ENCODE measurements at regions not wholly inside any gene's neighbourhood (a gene's known extent, or its start where the extent isn't known, plus 50 kb on each side); places are given as distances from the start of the nearest gene placed in this dataset.
A peak's percentile ranks its signal among the peaks of the same experiment; 100 is the strongest.

- no peak overlapping the region for H3K4me3 ChIP-seq (replicated peaks in 1 of 2; ENCODE audit: low read depth in 2 of 2, low read length in 2 of 2)
These were observed 286.2 kb upstream of the TRIB2 start for GRCh38 chr2:12430407-12431133.

GRCh38 chr2:12432985-12433625 is 283.6 kb upstream of the TRIB2 start:
- no peak overlapping the region for H3K4me3 ChIP-seq (replicated peaks in 1 of 2; ENCODE audit: low read depth in 2 of 2, low read length in 2 of 2)
- DNase-seq (ENCODE audit: low read depth in 2 of 2) = peak in 1 of 2 donors; percentile 58
- no peak for TF ChIP-seq CTCF (IDR thresholded peaks at IDR 0.05; ENCODE audit: low read depth, low read length)

More at GRCh38 chr2:12430407-12431133, 286.2 kb upstream of the TRIB2 start:
- no peak for TF ChIP-seq CTCF (IDR thresholded peaks at IDR 0.05; ENCODE audit: low read depth, low read length)
- peak in 1 of 2 donors; percentile 73 for DNase-seq (ENCODE audit: low read depth in 2 of 2)

DNA sequence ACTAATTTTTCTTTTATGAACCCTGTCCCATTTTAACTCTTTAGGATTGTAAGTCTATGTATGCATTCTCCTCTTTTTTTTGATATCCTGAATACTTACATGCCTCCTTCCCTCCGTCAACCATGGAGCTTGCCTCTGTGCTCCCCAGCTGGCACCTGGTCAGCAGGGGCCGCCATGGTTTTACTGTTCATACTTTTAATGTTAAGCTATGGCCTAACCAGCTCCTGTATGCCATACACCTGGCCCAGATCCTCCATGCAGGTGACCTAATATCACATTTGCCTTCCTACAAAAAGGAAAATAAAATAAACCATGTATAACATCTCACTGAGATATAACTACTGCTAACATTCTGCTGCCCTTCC is 283.1 kb upstream of the TRIB2 start:
- no peak for TF ChIP-seq CTCF (IDR thresholded peaks at IDR 0.05; ENCODE audit: low read depth, low read length)
- DNase-seq (ENCODE audit: low read depth in 2 of 2) = no peak

DNA sequence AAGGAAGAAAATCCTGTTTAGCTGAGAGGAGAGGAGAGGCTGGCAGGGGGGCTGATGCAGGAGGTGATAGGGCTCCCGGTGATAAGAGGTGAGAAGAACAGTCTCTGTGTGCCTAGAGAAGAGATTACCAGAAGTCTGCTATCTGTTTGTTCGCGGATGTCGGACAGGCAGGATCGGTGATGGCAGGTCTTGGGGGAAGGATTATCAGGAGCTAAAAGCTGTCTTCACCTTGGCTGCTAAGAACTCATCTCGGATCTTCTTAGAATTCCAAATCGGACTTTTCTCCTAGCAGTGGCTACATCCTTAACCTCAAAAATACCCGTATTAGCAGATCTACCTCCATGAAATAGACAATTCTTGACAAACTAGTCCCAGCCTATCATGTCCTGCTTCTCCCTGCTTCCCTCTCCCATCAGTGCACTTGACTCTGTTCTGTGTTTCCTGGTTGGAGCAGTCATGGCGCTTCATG is 282.1 kb upstream of the TRIB2 start:
- DNase-seq (ENCODE audit: low read depth in 2 of 2) = no peak
- H3K4me3 ChIP-seq (replicated peaks in 1 of 2; ENCODE audit: low read depth in 2 of 2, low read length in 2 of 2) = no peak overlapping the region
- no peak for TF ChIP-seq CTCF (IDR thresholded peaks at IDR 0.05; ENCODE audit: low read depth, low read length)

More for the DNA sequence above, 283.1 kb upstream of the TRIB2 start:
- H3K4me3 ChIP-seq (replicated peaks in 1 of 2; ENCODE audit: low read depth in 2 of 2, low read length in 2 of 2) = no peak overlapping the region

DNA sequence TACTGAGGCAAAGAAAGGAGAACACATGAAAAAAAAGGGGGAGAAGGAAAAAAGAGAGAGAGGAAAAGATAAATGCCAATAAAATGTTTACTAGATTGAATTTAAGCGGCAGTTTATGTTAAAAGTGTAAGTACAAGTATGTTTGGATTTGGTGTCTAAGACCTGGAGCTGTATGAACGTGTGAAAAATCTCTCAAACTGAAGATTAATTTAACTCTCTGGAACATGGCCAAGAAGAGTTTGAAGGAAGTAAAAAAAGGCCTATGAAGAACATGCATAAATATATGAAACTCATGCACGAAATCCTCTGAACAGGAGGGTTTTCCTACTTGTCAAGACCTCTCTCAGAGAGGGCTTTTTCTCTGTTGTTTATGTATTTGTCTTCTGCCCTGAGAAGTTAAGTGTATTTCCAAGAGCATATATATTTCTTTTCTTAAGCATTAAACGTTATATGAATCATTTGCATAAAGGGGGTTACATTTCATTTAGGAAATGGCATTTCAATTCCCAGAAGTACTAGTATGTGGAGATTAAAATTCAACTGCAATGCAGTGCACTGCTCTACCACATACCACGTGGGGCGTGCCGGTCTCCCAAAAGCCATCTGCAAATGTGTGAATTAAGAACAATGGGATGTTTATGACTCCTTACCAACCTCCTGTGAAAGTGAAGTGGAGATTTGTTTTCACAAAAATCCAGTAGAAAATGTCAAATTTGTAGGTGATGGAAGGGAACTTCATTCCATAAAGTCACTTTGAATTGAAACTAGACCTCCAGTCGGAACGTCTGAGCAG is 281.1 kb upstream of the TRIB2 start:
- H3K4me3 ChIP-seq (replicated peaks in 1 of 2; ENCODE audit: low read depth in 2 of 2, low read length in 2 of 2) = no peak overlapping the region
- TF ChIP-seq CTCF (IDR thresholded peaks at IDR 0.05; ENCODE audit: low read depth, low read length) = no peak
- DNase-seq (ENCODE audit: low read depth in 2 of 2) = no peak

- TF ChIP-seq CTCF (IDR thresholded peaks at IDR 0.05; ENCODE audit: low read depth, low read length) = no peak
- H3K4me3 ChIP-seq (replicated peaks in 1 of 2; ENCODE audit: low read depth in 2 of 2, low read length in 2 of 2) = no peak overlapping the region
- no peak for DNase-seq (ENCODE audit: low read depth in 2 of 2)
These were observed 280.3 kb upstream of the TRIB2 start for GRCh38 chr2:12436483-12436882.

Data from cardiac fibroblast (primary cell).